HS-27A (cell line): ENCODE measurements at regions not wholly inside any gene's neighbourhood (a gene's known extent, or its start where the extent isn't known, plus 50 kb on each side); places are given as distances from the start of the nearest gene placed in this dataset.

ENCODE experiments used
- DNase-seq: peaks from one replicate; pipeline ENCODE4 v3.0.0-alpha.2; 2012; ENCODE audit warnings: low read depth, missing footprints

- no peak for DNase-seq
Measured at GRCh38 chr9:78493166-78493742, 196.3 kb downstream of the PSAT1 start.

GRCh38 chr9:78502566-78502965 is 205.6 kb downstream of the PSAT1 start:
- no peak for DNase-seq

DNA sequence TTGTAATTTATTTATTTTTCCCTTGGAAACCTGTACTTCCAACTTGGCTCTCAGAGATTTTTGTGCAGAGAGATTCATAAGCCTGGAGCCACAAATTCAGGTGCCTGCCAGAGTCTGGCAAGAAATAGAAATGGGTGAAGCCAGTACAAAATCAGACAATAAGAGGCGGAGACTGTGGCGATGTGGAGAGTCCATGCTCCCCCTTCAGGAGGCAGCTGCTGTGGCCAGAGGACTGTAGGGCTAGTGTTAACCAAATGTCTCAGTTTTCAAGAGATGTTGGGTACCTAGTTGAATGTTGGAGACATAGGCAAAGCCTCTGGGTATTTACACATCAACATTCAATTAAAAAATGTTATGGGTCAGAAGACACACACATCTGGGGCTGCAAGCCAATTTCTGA is 208.6 kb downstream of the PSAT1 start:
- DNase-seq: no peak

- no peak for DNase-seq
Measured at GRCh38 chr9:78507037-78507436, 210.1 kb downstream of the PSAT1 start.

GRCh38 chr9:78510035-78510434 is 213.1 kb downstream of the PSAT1 start:
- DNase-seq: no peak

- no peak for DNase-seq
Measured at GRCh38 chr9:78515108-78515507, 218.2 kb downstream of the PSAT1 start.

DNA sequence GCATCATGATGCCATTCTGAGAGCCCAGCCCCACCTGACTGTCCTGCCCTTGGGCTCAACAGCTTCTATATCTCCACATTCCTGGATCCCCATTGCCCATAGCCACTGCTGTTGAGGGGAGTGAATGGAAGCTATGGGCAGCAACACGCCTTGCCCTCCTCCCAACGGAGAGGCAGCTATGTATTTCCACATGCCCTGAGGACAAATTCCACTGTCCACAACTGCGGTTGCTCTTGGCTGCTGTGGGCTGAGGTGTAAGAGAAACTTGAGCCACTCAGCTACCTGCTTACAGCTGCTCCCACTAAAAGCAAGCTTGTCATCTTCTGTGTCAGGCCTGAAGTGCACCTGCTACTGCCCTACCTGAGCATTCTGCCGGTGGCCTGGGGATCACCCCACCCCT is 222.9 kb downstream of the PSAT1 start:
- no peak for DNase-seq

- DNase-seq: no peak
Measured at GRCh38 chr9:78521680-78522079, 224.8 kb downstream of the PSAT1 start.

GRCh38 chr9:78525986-78526560 is 229.1 kb downstream of the PSAT1 start:
- DNase-seq: no peak

GRCh38 chr9:78533500-78533899 is 236.6 kb downstream of the PSAT1 start:
- no peak for DNase-seq

DNA sequence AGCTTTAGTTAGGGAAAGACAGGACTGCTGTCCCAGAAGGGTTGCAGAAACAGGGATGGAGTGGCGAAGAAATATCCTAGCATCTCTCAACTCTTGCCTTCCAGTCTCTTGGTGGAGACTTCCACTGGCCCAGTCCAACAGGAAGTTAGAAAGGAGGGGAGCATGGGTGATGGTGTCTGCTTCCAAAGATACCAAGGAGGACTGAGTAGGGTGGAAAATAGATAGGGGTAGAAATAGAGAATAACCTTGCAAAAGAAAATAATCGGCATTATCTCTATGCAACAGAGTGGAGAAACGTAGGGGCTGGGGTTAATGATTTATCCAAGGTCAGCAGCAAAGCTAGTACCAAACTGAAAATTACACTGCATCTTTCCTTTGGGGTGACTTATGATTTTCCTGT is 242.3 kb downstream of the PSAT1 start:
- DNase-seq: no peak

- peak; percentile 23 for DNase-seq
Measured at GRCh38 chr9:78539904-78540303, 243.0 kb downstream of the PSAT1 start.

- DNase-seq: no peak
Measured at GRCh38 chr9:78541868-78542443, 245.0 kb downstream of the PSAT1 start.

GRCh38 chr9:78542491-78543181 is 245.7 kb downstream of the PSAT1 start:
- DNase-seq: no peak

GRCh38 chr9:78543353-78543752 is 246.4 kb downstream of the PSAT1 start:
- DNase-seq: no peak

GRCh38 chr9:78544230-78544629 is 247.3 kb downstream of the PSAT1 start:
- DNase-seq: no peak

DNA sequence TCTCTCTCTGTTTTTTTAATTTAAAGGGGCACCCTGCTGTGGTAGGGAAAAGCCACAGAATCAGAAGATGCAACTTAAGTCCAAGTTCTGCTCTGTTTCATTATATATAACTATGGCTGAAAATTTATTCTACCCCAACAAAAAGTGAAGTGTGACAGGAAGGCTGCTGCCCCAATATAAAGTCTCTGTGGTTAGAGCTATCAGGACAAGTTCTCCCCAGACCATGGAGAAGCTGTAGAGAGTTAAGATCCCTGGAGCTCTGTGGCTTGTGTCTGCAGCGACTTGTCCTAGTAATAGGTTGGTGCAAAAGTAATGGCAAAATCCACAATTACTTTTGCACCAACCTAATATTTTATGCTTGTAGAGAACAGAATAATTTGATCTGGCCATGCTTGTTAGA is 250.9 kb downstream of the PSAT1 start:
- DNase-seq: no peak

DNA sequence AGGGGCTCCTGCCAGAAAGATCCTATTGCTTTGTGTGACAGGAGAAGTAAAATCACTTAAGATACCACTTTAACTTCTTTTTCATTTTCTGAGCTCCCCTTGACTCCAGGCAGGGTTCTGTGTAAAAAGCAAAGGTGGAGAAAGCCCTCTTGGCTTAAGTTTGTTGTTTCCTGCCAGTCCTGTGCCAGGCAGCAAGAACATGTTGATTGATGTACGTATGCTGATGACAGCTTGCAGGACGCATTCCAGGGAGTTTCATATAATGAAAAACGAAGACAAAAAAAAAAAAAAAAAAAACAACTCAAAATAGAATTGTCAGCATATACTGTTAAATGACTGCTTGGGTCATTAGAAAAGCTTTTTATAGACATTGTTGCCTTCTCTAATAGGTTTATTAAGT is 251.7 kb downstream of the PSAT1 start:
- DNase-seq: no peak

- no peak for DNase-seq
Measured at GRCh38 chr9:78549711-78550110, 252.8 kb downstream of the PSAT1 start.

GRCh38 chr9:78552802-78553201 is 255.9 kb downstream of the PSAT1 start:
- no peak for DNase-seq

DNA sequence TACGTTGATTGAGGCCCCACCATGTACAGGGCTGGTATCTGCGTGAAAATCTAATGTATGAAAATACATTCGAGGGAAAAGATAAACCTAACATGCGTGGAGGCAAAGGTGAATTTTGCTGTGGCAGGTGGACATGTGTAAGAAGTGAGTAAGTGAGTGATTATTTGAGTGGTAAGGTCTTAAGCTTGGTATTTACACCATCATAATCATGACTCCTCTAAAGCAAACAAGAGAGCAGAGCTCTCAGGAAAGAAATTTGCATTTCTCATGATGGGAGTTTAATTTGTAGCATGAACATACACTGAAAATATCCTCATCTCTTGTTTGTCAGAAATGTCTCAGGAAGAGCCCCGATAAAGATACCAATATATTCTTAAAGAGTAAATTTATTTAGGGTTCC is 260.6 kb downstream of the PSAT1 start:
- DNase-seq: no peak

GRCh38 chr9:78559449-78559885 is 262.5 kb downstream of the PSAT1 start:
- DNase-seq: peak; percentile 17

DNA sequence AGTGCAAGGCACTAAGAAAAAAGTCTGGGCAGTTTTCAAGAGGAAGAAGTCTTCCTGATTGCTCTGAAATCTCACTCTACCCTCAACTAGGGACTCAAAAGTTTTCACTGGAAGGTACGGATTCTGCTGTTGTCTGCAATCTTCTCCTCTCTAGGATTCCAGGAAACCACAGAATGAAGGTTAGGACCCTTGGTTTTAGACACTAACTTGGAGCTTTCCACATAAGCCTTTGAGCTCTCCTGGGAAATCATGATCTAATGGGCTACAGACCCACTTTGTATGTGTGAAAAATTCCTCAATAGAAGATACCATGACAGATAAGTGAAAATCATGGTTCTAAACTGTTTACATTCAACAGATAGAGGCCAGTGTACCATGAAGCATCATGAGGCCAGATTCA is 265.1 kb downstream of the PSAT1 start:
- DNase-seq: no peak
